ENCODE measurements at regions not wholly inside any gene's neighbourhood (a gene's known extent, or its start where the extent isn't known, plus 50 kb on each side); places are given as distances from the start of the nearest gene placed in this dataset.

- no peaks in the 10 kb centered on the region for H3K9me2 ChIP-seq (replicated peaks; ENCODE audit: low read length)
- intact Hi-C loops (cut with micrococcal nuclease): loop anchor here (10.0 kb wide), 1 partner anchor 202 kb away; no protein-coding TSS in a partner anchor
- DNase-seq (no peak), ATAC-seq (no peak)
- POLR2A ChIA-PET (ENCODE audit: unreplicated experiment): no interaction called here
- no peak overlapping the region for H3K4me2 ChIP-seq (ENCODE audit: low read length)
- BruUV-seq (replicated peaks): no TSS peak
- H3K9ac ChIP-seq (ENCODE audit: low read length): no peak overlapping the region
- H3K36me3 ChIP-seq (ENCODE audit: low read depth, low read length): no peaks in the 10 kb centered on the region
- H3K4me3 ChIP-seq (ENCODE audit: low read length): no peak overlapping the region
- TF ChIP-seq EZH2phosphoT487 (IDR thresholded peaks at IDR 0.05; ENCODE audit: borderline replicate concordance, low read length) (no peak), EZH2 (IDR thresholded peaks at IDR 0.05; ENCODE audit: low read length, unreplicated experiment) (no peak), CTCF (conservative IDR thresholded peaks at IDR 0.05; ENCODE audit: low read depth, low read length) (no peak)
- no peak overlapping the region for H2AFZ ChIP-seq (ENCODE audit: low read length)
- no peaks in the 10 kb centered on the region for H4K20me1 ChIP-seq (ENCODE audit: low read length)
- CTCF ChIA-PET: no interaction called here
- no peaks in the 10 kb centered on the region for H3F3A ChIP-seq (ENCODE audit: low read length, unreplicated experiment)
- H3K79me2 ChIP-seq (ENCODE audit: low read length): no peaks in the 10 kb centered on the region
- H3K27ac ChIP-seq (ENCODE audit: low read length): no peak overlapping the region
- no peaks in the 10 kb centered on the region for H3K4me1 ChIP-seq (ENCODE audit: insufficient read depth, low read length)
- no peaks in the 10 kb centered on the region for H3K27me3 ChIP-seq (ENCODE audit: low read length)
- no peaks in the 10 kb centered on the region for H3K9me3 ChIP-seq (ENCODE audit: low read length)
These were observed 1276.9 kb upstream of the PCDH9 start for GRCh38 chr13:68506888-68507551.

GRCh38 chr13:68490594-68490993 lies 1260.5 kb upstream of the PCDH9 start:
- no peaks in the 10 kb centered on the region for H3K9me3 ChIP-seq (ENCODE audit: low read length)
- no TSS peak for BruUV-seq (replicated peaks)
- intact Hi-C loops (cut with micrococcal nuclease): no loop called here
- H2AFZ ChIP-seq (ENCODE audit: low read length): no peak overlapping the region
- H3K27me3 ChIP-seq (ENCODE audit: low read length): no peaks in the 10 kb centered on the region
- H3K4me2 ChIP-seq (ENCODE audit: low read length): no peak overlapping the region
- POLR2A ChIA-PET (ENCODE audit: unreplicated experiment): no interaction called here
- H3K4me3 ChIP-seq (ENCODE audit: low read length): no peak overlapping the region
- peaks cover 6% of the 10 kb centered on the region; the same call in 1 of the 2 replicates for H3K4me1 ChIP-seq (ENCODE audit: insufficient read depth, low read length)
- no peaks in the 10 kb centered on the region for H3F3A ChIP-seq (ENCODE audit: low read length, unreplicated experiment)
- no peak for TF ChIP-seq EZH2phosphoT487 (IDR thresholded peaks at IDR 0.05; ENCODE audit: borderline replicate concordance, low read length)
- no peak for TF ChIP-seq CTCF (conservative IDR thresholded peaks at IDR 0.05; ENCODE audit: low read depth, low read length)
- TF ChIP-seq EZH2 (IDR thresholded peaks at IDR 0.05; ENCODE audit: low read length, unreplicated experiment): no peak
- CTCF ChIA-PET: no interaction called here
- no peaks in the 10 kb centered on the region for H3K36me3 ChIP-seq (ENCODE audit: low read depth, low read length)
- no peaks in the 10 kb centered on the region for H4K20me1 ChIP-seq (ENCODE audit: low read length)
- H3K79me2 ChIP-seq (ENCODE audit: low read length): no peaks in the 10 kb centered on the region
- H3K9ac ChIP-seq (ENCODE audit: low read length): no peak overlapping the region
- DNase-seq: no peak
- no peaks in the 10 kb centered on the region for H3K9me2 ChIP-seq (replicated peaks; ENCODE audit: low read length)
- no peak overlapping the region for H3K27ac ChIP-seq (ENCODE audit: low read length)
- no peak for ATAC-seq

DNA sequence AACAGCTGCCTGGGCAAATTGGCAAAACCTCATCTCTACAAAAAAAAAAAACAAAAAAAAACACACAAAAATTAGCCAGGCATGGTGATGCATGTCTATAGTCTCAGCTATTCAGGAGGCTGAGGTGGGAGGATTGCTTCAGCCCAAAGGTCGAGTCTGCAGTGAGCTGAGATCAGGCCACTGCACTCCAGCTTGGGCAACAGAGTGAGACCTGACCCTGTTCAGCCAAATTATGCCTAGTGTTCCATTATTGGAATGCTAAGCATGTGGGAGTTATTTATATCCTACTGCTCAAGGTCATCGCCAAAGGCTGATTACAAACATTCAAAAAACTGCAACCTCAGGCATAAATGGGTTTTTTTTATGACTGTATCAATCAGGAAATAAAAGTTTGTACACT lies 1251.0 kb upstream of the PCDH9 start:
- no peaks in the 10 kb centered on the region for H3K27me3 ChIP-seq (ENCODE audit: low read length)
- no peaks in the 10 kb centered on the region for H3K79me2 ChIP-seq (ENCODE audit: low read length)
- H3K4me3 ChIP-seq (ENCODE audit: low read length): no peak overlapping the region
- no peak for TF ChIP-seq EZH2phosphoT487 (IDR thresholded peaks at IDR 0.05; ENCODE audit: borderline replicate concordance, low read length)
- no peak for TF ChIP-seq CTCF (conservative IDR thresholded peaks at IDR 0.05; ENCODE audit: low read depth, low read length)
- no peak for TF ChIP-seq EZH2 (IDR thresholded peaks at IDR 0.05; ENCODE audit: low read length, unreplicated experiment)
- CTCF ChIA-PET: no interaction called here
- H3F3A ChIP-seq (ENCODE audit: low read length, unreplicated experiment): no peaks in the 10 kb centered on the region
- ATAC-seq: no peak
- POLR2A ChIA-PET (ENCODE audit: unreplicated experiment): no interaction called here
- no peaks in the 10 kb centered on the region for H3K9me3 ChIP-seq (ENCODE audit: low read length)
- H3K36me3 ChIP-seq (ENCODE audit: low read depth, low read length): no peaks in the 10 kb centered on the region
- no peak overlapping the region for H2AFZ ChIP-seq (ENCODE audit: low read length)
- no peak overlapping the region for H3K9ac ChIP-seq (ENCODE audit: low read length)
- no peak overlapping the region for H3K27ac ChIP-seq (ENCODE audit: low read length)
- no peak overlapping the region for H3K4me2 ChIP-seq (ENCODE audit: low read length)
- no peak for DNase-seq
- intact Hi-C loops (cut with micrococcal nuclease): no loop called here
- H3K9me2 ChIP-seq (replicated peaks; ENCODE audit: low read length): no peaks in the 10 kb centered on the region
- no peaks in the 10 kb centered on the region for H4K20me1 ChIP-seq (ENCODE audit: low read length)
- H3K4me1 ChIP-seq (ENCODE audit: insufficient read depth, low read length): no peaks in the 10 kb centered on the region
- no TSS peak for BruUV-seq (replicated peaks)

Data from PC-3 (cell line).